ENCODE measurements at regions not wholly inside any gene's neighbourhood (a gene's known extent, or its start where the extent isn't known, plus 50 kb on each side); places are given as distances from the start of the nearest gene placed in this dataset.

DNA sequence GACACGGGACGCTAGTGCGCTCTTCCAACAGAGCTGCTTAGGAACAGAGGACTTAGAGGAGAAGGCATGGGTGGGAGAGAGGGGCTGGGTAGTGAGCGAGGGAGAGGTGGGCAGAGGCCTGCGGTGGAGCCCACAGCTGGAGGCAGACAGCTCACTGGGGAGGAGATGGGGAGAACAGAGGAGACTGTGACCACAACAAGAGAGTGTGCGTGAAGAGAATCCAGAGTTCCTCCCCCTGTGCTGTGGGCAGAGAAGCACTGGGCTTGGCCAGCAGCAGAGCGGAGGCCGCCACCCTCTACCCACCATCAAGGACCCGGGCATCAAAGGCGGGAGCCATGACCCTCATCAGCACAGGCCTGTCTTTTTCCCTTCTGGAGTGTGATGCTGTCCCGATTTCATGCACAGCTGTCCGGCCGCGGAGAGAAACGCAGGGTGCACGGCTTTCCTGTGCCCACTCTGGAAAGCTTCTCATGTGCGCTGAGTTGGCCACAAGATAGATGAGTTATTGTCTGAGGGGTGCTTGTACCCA, 228.3 kb upstream of the IRX4 start:
- Histone ChIP-seq H3K4me2 (no peak overlapping the region), H3K27me3 (ENCODE audit: insufficient read depth, low read depth) (no peaks in the 10 kb centered on the region), H2AFZ (ENCODE audit: low read depth) (no peak overlapping the region), H3K36me3 (ENCODE audit: insufficient read depth) (no peaks in the 10 kb centered on the region), H3K9ac (no peak overlapping the region), H3K4me1 (ENCODE audit: low read depth, poor library complexity, severe bottlenecking) (no peaks in the 10 kb centered on the region), H4K20me1 (ENCODE audit: insufficient read depth) (no peaks in the 10 kb centered on the region), H3K27ac (no peak overlapping the region), H3K79me2 (ENCODE audit: insufficient read depth, low read depth) (no peaks in the 10 kb centered on the region), H3K4me3 (IDR thresholded peaks at IDR 0.05; ENCODE audit: insufficient read depth, low read depth, low read length) (no peak overlapping the region)
- no peak for TF ChIP-seq CTCF (conservative IDR thresholded peaks at IDR 0.05; ENCODE audit: low read depth, low read length)

GRCh38 chr5:2110137-2110933, 227.6 kb upstream of the IRX4 start:
- no peak overlapping the region for H3K9ac ChIP-seq
- H3K36me3 ChIP-seq (ENCODE audit: insufficient read depth), result no peaks in the 10 kb centered on the region
- no peaks in the 10 kb centered on the region for H3K27me3 ChIP-seq (ENCODE audit: insufficient read depth, low read depth)
- no peak overlapping the region for H3K4me3 ChIP-seq (IDR thresholded peaks at IDR 0.05; ENCODE audit: insufficient read depth, low read depth, low read length)
- H3K4me2 ChIP-seq, result no peak overlapping the region
- no peaks in the 10 kb centered on the region for H3K79me2 ChIP-seq (ENCODE audit: insufficient read depth, low read depth)
- H3K4me1 ChIP-seq (ENCODE audit: low read depth, poor library complexity, severe bottlenecking), result no peaks in the 10 kb centered on the region
- no peak overlapping the region for H2AFZ ChIP-seq (ENCODE audit: low read depth)
- TF ChIP-seq CTCF (conservative IDR thresholded peaks at IDR 0.05; ENCODE audit: low read depth, low read length), result no peak
- no peaks in the 10 kb centered on the region for H4K20me1 ChIP-seq (ENCODE audit: insufficient read depth)
- no peak overlapping the region for H3K27ac ChIP-seq

- H3K4me2 ChIP-seq, result no peak overlapping the region
- no peaks in the 10 kb centered on the region for H3K36me3 ChIP-seq (ENCODE audit: insufficient read depth)
- H3K4me1 ChIP-seq (ENCODE audit: low read depth, poor library complexity, severe bottlenecking), result no peaks in the 10 kb centered on the region
- no peak overlapping the region for H2AFZ ChIP-seq (ENCODE audit: low read depth)
- H4K20me1 ChIP-seq (ENCODE audit: insufficient read depth), result no peaks in the 10 kb centered on the region
- no peaks in the 10 kb centered on the region for H3K79me2 ChIP-seq (ENCODE audit: insufficient read depth, low read depth)
- TF ChIP-seq CTCF (conservative IDR thresholded peaks at IDR 0.05; ENCODE audit: low read depth, low read length), result no peak
- no peak overlapping the region for H3K4me3 ChIP-seq (IDR thresholded peaks at IDR 0.05; ENCODE audit: insufficient read depth, low read depth, low read length)
- no peak overlapping the region for H3K9ac ChIP-seq
- no peaks in the 10 kb centered on the region for H3K27me3 ChIP-seq (ENCODE audit: insufficient read depth, low read depth)
- H3K27ac ChIP-seq, result no peak overlapping the region
These were observed 226.8 kb upstream of the IRX4 start for GRCh38 chr5:2109566-2109965.

DNA sequence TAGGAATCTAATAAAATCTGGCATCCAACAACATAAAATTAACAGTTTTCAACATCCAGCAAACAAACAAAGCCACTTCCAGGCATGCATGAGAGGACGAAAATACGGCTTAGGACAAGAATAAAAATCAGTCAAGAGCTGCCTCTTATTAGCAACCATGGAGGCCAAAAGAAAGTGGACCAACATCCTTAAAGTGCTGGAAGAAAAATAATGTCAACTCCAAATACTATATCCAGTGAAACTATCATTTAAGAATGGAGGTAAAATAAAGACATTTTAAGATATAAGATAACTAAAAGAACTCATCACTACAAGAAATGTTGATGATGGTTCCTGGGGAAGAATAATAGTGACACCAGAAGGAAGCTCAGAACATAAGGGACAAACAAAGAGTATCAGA, 224.0 kb upstream of the IRX4 start:
- no peak for TF ChIP-seq CTCF (conservative IDR thresholded peaks at IDR 0.05; ENCODE audit: low read depth, low read length)
- H2AFZ ChIP-seq (ENCODE audit: low read depth), result no peak overlapping the region
- H3K4me1 ChIP-seq (ENCODE audit: low read depth, poor library complexity, severe bottlenecking), result no peaks in the 10 kb centered on the region
- no peak overlapping the region for H3K9ac ChIP-seq
- H3K79me2 ChIP-seq (ENCODE audit: insufficient read depth, low read depth), result no peaks in the 10 kb centered on the region
- H3K4me2 ChIP-seq, result no peak overlapping the region
- no peaks in the 10 kb centered on the region for H4K20me1 ChIP-seq (ENCODE audit: insufficient read depth)
- H3K27ac ChIP-seq, result no peak overlapping the region
- no peak overlapping the region for H3K4me3 ChIP-seq (IDR thresholded peaks at IDR 0.05; ENCODE audit: insufficient read depth, low read depth, low read length)
- H3K27me3 ChIP-seq (ENCODE audit: insufficient read depth, low read depth), result no peaks in the 10 kb centered on the region
- no peaks in the 10 kb centered on the region for H3K36me3 ChIP-seq (ENCODE audit: insufficient read depth)

Measured in KMS-11 (cell line).